PC-9 (cell line): ENCODE measurements at regions not wholly inside any gene's neighbourhood (a gene's known extent, or its start where the extent isn't known, plus 50 kb on each side); places are given as distances from the start of the nearest gene placed in this dataset.
"Not testable (repeated sequence)": the region's sequence is repeated elsewhere in the genome, so short reads cannot be mapped to it uniquely, and the experiment has no call there.

Experiments
- BruUV-seq: library from RNA; stranded (reverse); fragments of 400-500 nt; replicated peaks from 2 replicates; lab custom pipeline; 2021; lab: Mats Ljungman, UMichigan
- CTCF ChIA-PET: fragments of 300-600 bp; sonication (Branson Sonifier 250); formaldehyde crosslinking; loops from one replicate; lab custom pipeline; 2022; ENCODE audit warnings: antibody characterized with exemption; lab: Charles Lee
- POLR2A ChIA-PET: fragments of 300-600 bp; sonication (Branson Sonifier 250); formaldehyde crosslinking; loops from one replicate; lab custom pipeline; 2022; ENCODE audit warnings: antibody characterized with exemption; ENCODE audit not compliant: unreplicated experiment; lab: Charles Lee
- DNase-seq, 2 experiments: peaks; one replicate each; pipeline versions ENCODE4 v3.0.0 to v3.0.0-alpha.2; 2015 to 2022; ENCODE audit warnings: mixed read lengths in 1 of 2
- H2AFZ ChIP-seq: fragments of 200-600 bp; sonication (generic); 2 replicates; pipeline ENCODE4 v1.8.1; 2017; ENCODE audit warnings: antibody characterized with exemption
- H3F3A ChIP-seq: fragments of 200-600 bp; sonication (generic); 2 replicates; pipeline ENCODE4 v1.8.1; 2017; ENCODE audit warnings: antibody characterized with exemption, mild to moderate bottlenecking, low read depth; ENCODE audit not compliant: insufficient read depth
- H3K27ac ChIP-seq: fragments of 200-600 bp; sonication (generic); 2 replicates; pipeline ENCODE4 v1.6.1; 2016; ENCODE audit warnings: mixed run types
- H3K27me3 ChIP-seq: fragments of 200-600 bp; sonication (generic); 2 replicates; pipeline ENCODE4 v1.6.1; 2016; ENCODE audit warnings: low read depth, mixed run types; ENCODE audit not compliant: insufficient read depth
- H3K36me3 ChIP-seq: fragments of 200-600 bp; sonication (generic); 2 replicates; pipeline ENCODE4 v1.6.1; 2016; ENCODE audit warnings: low read depth, mixed run types
- H3K4me1 ChIP-seq: fragments of 200-600 bp; sonication (generic); replicated peaks from 2 replicates; pipeline ENCODE4 v1.6.1; 2016; ENCODE audit warnings: mixed run types; ENCODE audit not compliant: insufficient read depth
- H3K4me2 ChIP-seq: fragments of 200-600 bp; sonication (generic); 2 replicates; pipeline ENCODE4 v1.6.1; 2017; ENCODE audit warnings: mixed run types
- H3K4me3 ChIP-seq: fragments of 200-600 bp; sonication (generic); 2 replicates; pipeline ENCODE4 v1.6.1; 2016; ENCODE audit warnings: mixed run types
- H3K79me2 ChIP-seq: fragments of 200-600 bp; sonication (generic); 2 replicates; pipeline ENCODE4 v1.6.1; 2017; ENCODE audit warnings: low read depth, mixed run types
- H3K9me2 ChIP-seq: fragments of 200-600 bp; sonication (generic); 2 replicates; pipeline ENCODE4 v1.8.1; 2017; ENCODE audit warnings: mild to moderate bottlenecking; ENCODE audit not compliant: insufficient read depth
- H3K9me3 ChIP-seq: fragments of 200-600 bp; sonication (generic); 2 replicates; pipeline ENCODE4 v1.8.1; 2016; ENCODE audit warnings: low read depth; ENCODE audit not compliant: insufficient read depth
- H4K20me1 ChIP-seq: fragments of 200-600 bp; sonication (generic); 2 replicates; pipeline ENCODE4 v1.8.1; 2017; ENCODE audit not compliant: insufficient read depth
- EZH2 ChIP-seq: fragments of 200-600 bp; sonication (generic); IDR thresholded peaks from 2 replicates; pipeline ENCODE4 v1.8.0; 2017; ENCODE audit warnings: antibody characterized with exemption, low read depth
- intact Hi-C: fragments of 100-400 bp; cut with micrococcal nuclease; formaldehyde crosslinking; loops from one replicate; pipeline ENCODE4 v1.10.0; 2022; ENCODE audit not compliant: unreplicated experiment
- TF ChIP-seq, protein P1 (sequence below): fragments of 200-600 bp; sonication (generic); conservative IDR thresholded peaks from 2 replicates; pipeline ENCODE4 v1.6.1; 2017; ENCODE audit warnings: mixed run types, antibody characterized with exemption, mild to moderate bottlenecking, moderate library complexity

- H3F3A ChIP-seq, result no peaks in the 10 kb centered on the region
- H2AFZ ChIP-seq, result 0 out of 2 replicates have a peak overlapping the region, but pooled peaks have one; percentile 48
- H3K9me3 ChIP-seq, result no peaks in the 10 kb centered on the region
- DNase-seq, result no peak
- ChIA-PET CTCF (no interaction called here), POLR2A (interaction anchor here (0.7 kb wide), 1 partner anchor 713 kb away, joined by 4 read pairs; no protein-coding TSS in a partner anchor)
- H3K4me3 ChIP-seq, result no peak overlapping the region
- H3K27me3 ChIP-seq, result no peaks in the 10 kb centered on the region
- intact Hi-C loops, result loop anchor here (10.0 kb wide), 1 partner anchor 73 kb away; no protein-coding TSS in a partner anchor
- H3K4me1 ChIP-seq, result no peaks in the 10 kb centered on the region
- no peak overlapping the region for H3K4me2 ChIP-seq
- BruUV-seq, result no TSS peak
- H3K27ac ChIP-seq, result no peak overlapping the region
- TF ChIP-seq, protein P1, sequence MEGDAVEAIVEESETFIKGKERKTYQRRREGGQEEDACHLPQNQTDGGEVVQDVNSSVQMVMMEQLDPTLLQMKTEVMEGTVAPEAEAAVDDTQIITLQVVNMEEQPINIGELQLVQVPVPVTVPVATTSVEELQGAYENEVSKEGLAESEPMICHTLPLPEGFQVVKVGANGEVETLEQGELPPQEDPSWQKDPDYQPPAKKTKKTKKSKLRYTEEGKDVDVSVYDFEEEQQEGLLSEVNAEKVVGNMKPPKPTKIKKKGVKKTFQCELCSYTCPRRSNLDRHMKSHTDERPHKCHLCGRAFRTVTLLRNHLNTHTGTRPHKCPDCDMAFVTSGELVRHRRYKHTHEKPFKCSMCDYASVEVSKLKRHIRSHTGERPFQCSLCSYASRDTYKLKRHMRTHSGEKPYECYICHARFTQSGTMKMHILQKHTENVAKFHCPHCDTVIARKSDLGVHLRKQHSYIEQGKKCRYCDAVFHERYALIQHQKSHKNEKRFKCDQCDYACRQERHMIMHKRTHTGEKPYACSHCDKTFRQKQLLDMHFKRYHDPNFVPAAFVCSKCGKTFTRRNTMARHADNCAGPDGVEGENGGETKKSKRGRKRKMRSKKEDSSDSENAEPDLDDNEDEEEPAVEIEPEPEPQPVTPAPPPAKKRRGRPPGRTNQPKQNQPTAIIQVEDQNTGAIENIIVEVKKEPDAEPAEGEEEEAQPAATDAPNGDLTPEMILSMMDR, result no peak
- no peak for TF ChIP-seq EZH2
- H3K79me2 ChIP-seq, result no peaks in the 10 kb centered on the region
- H3K36me3 ChIP-seq, result no peaks in the 10 kb centered on the region
- H3K9me2 ChIP-seq, result no peaks in the 10 kb centered on the region
- no peaks in the 10 kb centered on the region for H4K20me1 ChIP-seq
These were observed 161.4 kb upstream of the POU1F1 start for GRCh38 chr3:87437765-87438164.

DNA sequence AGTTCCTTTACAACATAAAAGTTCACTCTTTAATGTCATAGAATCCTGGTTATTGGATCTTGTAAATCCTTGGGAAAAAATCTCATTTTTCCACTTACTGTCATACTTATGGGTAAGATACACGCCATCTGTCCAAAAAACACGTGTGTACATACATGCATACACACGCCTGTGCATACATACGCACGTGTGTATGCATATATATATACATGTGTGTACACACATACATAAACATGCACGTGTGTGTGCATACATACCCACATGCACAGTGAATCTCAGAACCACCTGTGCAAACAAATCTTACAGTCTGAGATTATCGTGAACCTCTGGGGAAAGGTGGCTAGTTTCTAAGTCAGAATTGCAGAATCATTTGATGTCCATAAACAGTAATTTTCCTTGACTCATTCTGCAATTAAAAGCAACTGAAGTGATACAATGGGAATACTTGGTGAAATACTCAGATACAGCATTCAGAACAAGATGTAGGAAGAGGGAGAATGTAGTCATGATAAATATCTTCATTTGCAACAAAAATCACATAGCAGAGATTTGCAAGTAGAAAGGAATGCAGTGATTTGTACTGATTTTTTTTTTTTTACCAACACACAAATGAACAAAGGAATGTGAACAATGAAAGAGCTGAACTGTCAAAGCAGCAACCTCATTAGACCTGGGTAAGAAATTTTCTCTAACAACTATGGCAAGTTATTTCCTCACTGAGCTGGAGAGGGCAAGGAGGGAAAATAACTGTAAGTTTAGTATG is 160.6 kb upstream of the POU1F1 start:
- no peaks in the 10 kb centered on the region for H3K36me3 ChIP-seq
- no peak overlapping the region for H3K27ac ChIP-seq
- H4K20me1 ChIP-seq, result no peaks in the 10 kb centered on the region
- H2AFZ ChIP-seq, result no peak overlapping the region
- H3K4me1 ChIP-seq, result no peaks in the 10 kb centered on the region
- no peaks in the 10 kb centered on the region for H3F3A ChIP-seq
- no peak for DNase-seq
- no peaks in the 10 kb centered on the region for H3K79me2 ChIP-seq
- H3K4me3 ChIP-seq, result no peak overlapping the region
- TF ChIP-seq, protein P1, result no peak
- no peak for TF ChIP-seq EZH2
- ChIA-PET POLR2A (interaction anchor here (0.7 kb wide), 1 partner anchor 713 kb away, joined by 4 read pairs; no protein-coding TSS in a partner anchor), CTCF (no interaction called here)
- no peaks in the 10 kb centered on the region for H3K9me3 ChIP-seq
- H3K27me3 ChIP-seq, result no peaks in the 10 kb centered on the region
- BruUV-seq, result no TSS peak
- H3K9me2 ChIP-seq, result no peaks in the 10 kb centered on the region
- H3K4me2 ChIP-seq, result no peak overlapping the region
- intact Hi-C loops, result loop anchor here (10.0 kb wide), 1 partner anchor 72 kb away; no protein-coding TSS in a partner anchor

GRCh38 chr3:87435926-87436620 is 159.7 kb upstream of the POU1F1 start:
- H4K20me1 ChIP-seq, result no peaks in the 10 kb centered on the region
- TF ChIP-seq EZH2, result no peak
- TF ChIP-seq, protein P1, result no peak
- H3K9me2 ChIP-seq, result no peaks in the 10 kb centered on the region
- no peaks in the 10 kb centered on the region for H3K27me3 ChIP-seq
- ChIA-PET POLR2A (no interaction called here), CTCF (no interaction called here)
- no peaks in the 10 kb centered on the region for H3K4me1 ChIP-seq
- BruUV-seq, result no TSS peak
- H3K9me3 ChIP-seq, result no peaks in the 10 kb centered on the region
- no peaks in the 10 kb centered on the region for H3K36me3 ChIP-seq
- H3F3A ChIP-seq, result no peaks in the 10 kb centered on the region
- H3K27ac ChIP-seq, result no peak overlapping the region
- H3K79me2 ChIP-seq, result no peaks in the 10 kb centered on the region
- intact Hi-C loops, result loop anchor here (10.0 kb wide), 1 partner anchor 71 kb away; no protein-coding TSS in a partner anchor
- no peak overlapping the region for H3K4me2 ChIP-seq
- DNase-seq, result no peak
- no peak overlapping the region for H3K4me3 ChIP-seq
- peak overlapping the region; percentile 64; the same call in 1 of the 2 replicates for H2AFZ ChIP-seq

- 0 out of 2 replicates have a peak overlapping the region, but pooled peaks have one; percentile 1 for H2AFZ ChIP-seq
- H4K20me1 ChIP-seq, H3K4me3 ChIP-seq, H3K4me1 ChIP-seq, H3K9me3 ChIP-seq, H3K4me2 ChIP-seq, BruUV-seq, H3F3A ChIP-seq, DNase-seq, H3K27me3 ChIP-seq, H3K27ac ChIP-seq, H3K36me3 ChIP-seq, H3K79me2 ChIP-seq, POLR2A ChIA-PET, CTCF ChIA-PET, H3K9me2 ChIP-seq: not testable (repeated sequence)
- intact Hi-C loops, result loop anchor here (10.0 kb wide), 1 partner anchor 69 kb away; no protein-coding TSS in a partner anchor
These were observed 157.1 kb upstream of the POU1F1 start for GRCh38 chr3:87433445-87433844.
